IMR-90 (cell line): ENCODE measurements at regions not wholly inside any gene's neighbourhood (a gene's known extent, or its start where the extent isn't known, plus 50 kb on each side); places are given as distances from the start of the nearest gene placed in this dataset.

Experiments used
- ATAC-seq: fragments of 200-7000 bp; cut with Tn5 transposase; 2 replicates; pipeline ENCODE4 v1.9.1; 2020; ENCODE audit warnings: low read depth, mild to moderate bottlenecking, moderate library complexity
- BruUV-seq: library from RNA; stranded (reverse); fragments of 400-500 nt; replicated peaks from 2 replicates; lab custom pipeline; 2021; lab: Mats Ljungman, UMichigan
- CTCF ChIA-PET: fragments of 300-600 bp; formaldehyde crosslinking; extraction: SDS; loops from one replicate; lab custom pipeline; 2021; ENCODE audit warnings: antibody characterized with exemption; lab: Yijun Ruan, JAX
- POLR2A ChIA-PET: fragments of 300-600 bp; sonication (Branson Sonifier 250); formaldehyde crosslinking; loops from one replicate; lab custom pipeline; 2022; ENCODE audit warnings: antibody characterized with exemption; ENCODE audit not compliant: unreplicated experiment; lab: Charles Lee
- DNase-seq: peaks from one replicate; pipeline ENCODE4 v3.0.0; 2013
- H2AFZ ChIP-seq: replicated peaks from 2 replicates; pipeline ENCODE3; 2013; ENCODE audit warnings: low read length, mild to moderate bottlenecking; ENCODE audit not compliant: poor library complexity
- H2AK5ac ChIP-seq: 2 replicates; pipeline ENCODE4 v1.6.1; 2013; ENCODE audit warnings: low read depth, low read length, inconsistent platforms
- H2AK9ac ChIP-seq: replicated peaks from 2 replicates; pipeline ENCODE3; 2013; ENCODE audit warnings: mild to moderate bottlenecking, low read depth, low read length, moderate library complexity; ENCODE audit not compliant: poor library complexity
- H2BK120ac ChIP-seq: 2 replicates; pipeline ENCODE4 v1.6.1; 2013; ENCODE audit warnings: low read depth, low read length, inconsistent platforms
- H2BK15ac ChIP-seq: 3 replicates; pipeline ENCODE4 v1.6.1; 2013; ENCODE audit warnings: low read depth, low read length, inconsistent platforms
- H2BK20ac ChIP-seq: 2 replicates; pipeline ENCODE4 v1.6.1; 2013; ENCODE audit warnings: low read depth, mild to moderate bottlenecking, inconsistent platforms, low read length, moderate library complexity
- H2BK5ac ChIP-seq: 2 replicates; pipeline ENCODE4 v1.6.1; 2013; ENCODE audit warnings: mild to moderate bottlenecking, low read depth, low read length, inconsistent platforms; ENCODE audit not compliant: poor library complexity, severe bottlenecking
- H3K14ac ChIP-seq: replicated peaks from 2 replicates; pipeline ENCODE4 v1.6.1; 2013; ENCODE audit warnings: low read depth, low read length, inconsistent platforms
- H3K18ac ChIP-seq: 2 replicates; pipeline ENCODE4 v1.6.1; 2013; ENCODE audit warnings: low read depth, low read length, control low read depth
- H3K23ac ChIP-seq: 2 replicates; pipeline ENCODE4 v1.6.1; 2013; ENCODE audit warnings: low read depth, low read length, inconsistent platforms
- H3K27ac ChIP-seq: 2 replicates; pipeline ENCODE4 v1.5.1; 2013; ENCODE audit warnings: mild to moderate bottlenecking, control low read depth, low read length; ENCODE audit not compliant: insufficient read depth
- H3K27me3 ChIP-seq: 2 replicates; pipeline ENCODE4 v1.6.1; 2013; ENCODE audit warnings: low read length; ENCODE audit not compliant: control insufficient read depth, insufficient read depth
- H3K36me3 ChIP-seq: 2 replicates; pipeline ENCODE4 v1.6.1; 2013; ENCODE audit warnings: low read length, mixed read lengths; ENCODE audit not compliant: control insufficient read depth, insufficient read depth
- H3K4ac ChIP-seq: 2 replicates; pipeline ENCODE4 v1.6.1; 2013; ENCODE audit warnings: low read depth, low read length, inconsistent platforms
- H3K4me1 ChIP-seq: 2 replicates; pipeline ENCODE4 v1.6.1; 2013; ENCODE audit warnings: low read length, mixed read lengths; ENCODE audit not compliant: control insufficient read depth, insufficient read depth
- H3K4me2 ChIP-seq: 2 replicates; pipeline ENCODE4 v1.6.1; 2013; ENCODE audit warnings: low read depth, mild to moderate bottlenecking, control low read depth, low read length, moderate library complexity
- H3K4me3 ChIP-seq: 2 replicates; pipeline ENCODE4 v1.5.1; 2013; ENCODE audit warnings: low read depth, mild to moderate bottlenecking, control low read depth, low read length, moderate library complexity; ENCODE audit not compliant: insufficient read depth
- H3K56ac ChIP-seq: 2 replicates; pipeline ENCODE4 v1.6.1; 2013; ENCODE audit warnings: low read length, inconsistent platforms; ENCODE audit not compliant: insufficient read depth; ENCODE audit errors: extremely low read depth
- H3K79me1 ChIP-seq, 2 experiments: 2 replicates each; pipeline ENCODE4 v1.6.1; 2013; ENCODE audit warnings: low read length in 2 of 2, inconsistent platforms in 1 of 2, low read depth in 1 of 2
- H3K9ac ChIP-seq: 2 replicates; pipeline ENCODE4 v1.6.1; 2013; ENCODE audit warnings: low read depth, low read length, control low read depth
- H3K9me1 ChIP-seq: 2 replicates; pipeline ENCODE4 v1.6.1; 2013; ENCODE audit warnings: low read length, inconsistent platforms; ENCODE audit not compliant: insufficient read depth
- H3K9me3 ChIP-seq: 2 replicates; pipeline ENCODE4 v1.6.1; 2013; ENCODE audit warnings: low read length; ENCODE audit not compliant: control insufficient read depth, insufficient read depth
- H4K20me1 ChIP-seq: 2 replicates; pipeline ENCODE4 v1.6.1; 2013; ENCODE audit warnings: low read length, inconsistent platforms; ENCODE audit not compliant: insufficient read depth
- H4K5ac ChIP-seq: 2 replicates; pipeline ENCODE4 v1.6.1; 2013; ENCODE audit warnings: mild to moderate bottlenecking, low read depth, low read length, control low read depth
- H4K8ac ChIP-seq, 2 experiments: 2 replicates each; pipeline ENCODE4 v1.6.1; 2013; ENCODE audit warnings: low read depth in 2 of 2, low read length in 2 of 2, control low read depth in 1 of 2, inconsistent platforms in 1 of 2
- H4K91ac ChIP-seq: 2 replicates; pipeline ENCODE4 v1.6.1; 2013; ENCODE audit warnings: low read depth, low read length, inconsistent platforms; ENCODE audit not compliant: insufficient read depth
- CHD1 ChIP-seq: IDR thresholded peaks from 2 replicates; pipeline ENCODE4 v1.6.1; 2012; ENCODE audit warnings: low read depth, low read length, improper control_type of control experiment
- CTCF ChIP-seq: conservative IDR thresholded peaks from 2 replicates; pipeline ENCODE4 v1.5.1; 2012; ENCODE audit warnings: mild to moderate bottlenecking, low read depth, low read length, improper control_type of control experiment
- FOS ChIP-seq: fragments of 150-350 bp; IDR thresholded peaks from 2 replicates; pipeline ENCODE4 v1.6.1; 2016; ENCODE audit warnings: low read depth, low read length
- MAFK ChIP-seq: IDR thresholded peaks from 2 replicates; pipeline ENCODE4 v1.6.1; 2012; ENCODE audit warnings: low read depth, low read length, improper control_type of control experiment
- MAZ ChIP-seq: IDR thresholded peaks from 2 replicates; pipeline ENCODE4 v1.6.1; 2012; ENCODE audit warnings: low read depth, mild to moderate bottlenecking, low read length, improper control_type of control experiment, moderate library complexity, borderline replicate concordance
- MXI1 ChIP-seq: IDR thresholded peaks from 2 replicates; pipeline ENCODE4 v1.6.1; 2012; ENCODE audit warnings: low read depth, mild to moderate bottlenecking, low read length, moderate library complexity, borderline replicate concordance
- NFE2L2 ChIP-seq: fragments of 150-350 bp; IDR thresholded peaks from 2 replicates; pipeline ENCODE4 v1.6.1; 2016; ENCODE audit warnings: low read depth, mild to moderate bottlenecking, low read length
- POLR2A ChIP-seq: IDR thresholded peaks from 2 replicates; pipeline ENCODE4 v1.6.1; 2012; ENCODE audit warnings: mild to moderate bottlenecking, low read depth, low read length
- RAD21 ChIP-seq: IDR thresholded peaks from 2 replicates; pipeline ENCODE4 v1.6.1; 2012; ENCODE audit warnings: low read length, improper control_type of control experiment
- RCOR1 ChIP-seq: IDR thresholded peaks from 2 replicates; pipeline ENCODE4 v1.6.1; 2012; ENCODE audit warnings: mild to moderate bottlenecking, low read length, improper control_type of control experiment; ENCODE audit not compliant: insufficient replicate concordance
- SMC3 ChIP-seq: fragments of 150-350 bp; IDR thresholded peaks from 2 replicates; pipeline ENCODE4 v1.6.1; 2016; ENCODE audit warnings: low read depth, mild to moderate bottlenecking, antibody characterized with exemption, low read length, moderate library complexity
- WGBS, 2 experiments: methylation state at CpG; one replicate each; pipeline versions ENCODE4 v1.1.5 to v1.1.7; 2013; ENCODE audit warnings: missing lambda C conversion rate in 2 of 2; ENCODE audit not compliant: insufficient read length in 1 of 2; ENCODE audit errors: extremely low coverage in 2 of 2; 5-methylcytosine and 5-hydroxymethylcytosine counted together
- dilution Hi-C: fragments of 300-500 bp; cut with HindIII; formaldehyde crosslinking; loops from one replicate; pipeline ENCODE4 v1.14.3; 2018; ENCODE audit warnings: low sequenced_read_pairs; ENCODE audit not compliant: unreplicated experiment
- in situ Hi-C: fragments of 300-500 bp; cut with MboI; formaldehyde crosslinking; loops from 3 replicates; pipeline ENCODE4 v1.14.3; 2019; ENCODE audit warnings: low sequenced_read_pairs, inconsistent platforms, mixed read lengths
- intact Hi-C: fragments of 100-400 bp; cut with micrococcal nuclease; formaldehyde crosslinking; loops from 2 replicates; pipeline ENCODE4 v1.10.0; 2022
- TF ChIP-seq, protein P1 (sequence below): fragments of 150-350 bp; IDR thresholded peaks from 2 replicates; pipeline ENCODE4 v1.6.1; 2016; ENCODE audit warnings: low read depth, mild to moderate bottlenecking, low read length, moderate library complexity, borderline replicate concordance

GRCh38 chr3:153783741-153784480 lies 337.3 kb upstream of the ARHGEF26 start (continued):
- no peak for TF ChIP-seq CTCF

DNA sequence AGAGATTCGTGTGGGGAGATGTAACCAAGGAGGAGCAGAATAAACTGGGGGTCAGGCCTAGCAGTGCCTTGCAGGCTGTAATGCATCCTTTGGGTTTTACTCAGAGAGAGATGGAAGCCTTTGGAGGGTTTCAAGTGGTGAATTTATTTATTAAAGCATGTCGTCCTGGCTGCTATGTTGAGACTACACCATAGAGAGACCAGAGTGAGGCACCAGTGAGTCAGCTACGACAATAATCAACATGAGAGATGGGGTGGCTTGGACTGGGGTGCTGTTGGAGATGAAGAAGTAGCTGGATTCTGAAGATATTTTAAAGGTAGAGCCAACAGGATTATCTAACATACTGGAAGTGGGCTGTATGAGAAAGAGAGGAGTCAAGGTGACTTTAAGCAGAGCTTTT lies 335.3 kb upstream of the ARHGEF26 start:
- in situ Hi-C loops: no loop called here

More for the DNA sequence above, 335.3 kb upstream of the ARHGEF26 start:
- Histone ChIP-seq H3K9me1 (no peaks in the 10 kb centered on the region), H2BK120ac (no peak overlapping the region), H3K4me1 (no peaks in the 10 kb centered on the region), H2BK5ac (no peak overlapping the region), H3K9ac (no peak overlapping the region), H3K56ac (no peak overlapping the region), H3K4me3 (no peak overlapping the region), H2BK15ac (no peak overlapping the region), H3K18ac (no peak overlapping the region), H3K23ac (no peak overlapping the region), H2AK9ac (no peak overlapping the region), H3K4ac (no peak overlapping the region), H3K14ac (no peak overlapping the region), H2BK20ac (no peak overlapping the region), H4K5ac (no peak overlapping the region), H4K8ac (no peak overlapping the region), H3K79me1 (no peaks in the 10 kb centered on the region), H2AK5ac (no peak overlapping the region), H3K36me3 (no peaks in the 10 kb centered on the region), H3K27me3 (no peaks in the 10 kb centered on the region), H2AFZ (no peak overlapping the region), H4K20me1 (no peaks in the 10 kb centered on the region), H3K9me3 (no peaks in the 10 kb centered on the region), H3K27ac (no peak overlapping the region), H3K4me2 (no peak overlapping the region), H4K91ac (no peak overlapping the region)
- intact Hi-C loops: no loop called here
- TF ChIP-seq MAFK (no peak), CHD1 (no peak), RAD21 (no peak), FOS (no peak), NFE2L2 (no peak), MXI1 (no peak), RCOR1 (no peak), POLR2A (no peak), MAZ (no peak), SMC3 (no peak)
- TF ChIP-seq, protein P1, sequence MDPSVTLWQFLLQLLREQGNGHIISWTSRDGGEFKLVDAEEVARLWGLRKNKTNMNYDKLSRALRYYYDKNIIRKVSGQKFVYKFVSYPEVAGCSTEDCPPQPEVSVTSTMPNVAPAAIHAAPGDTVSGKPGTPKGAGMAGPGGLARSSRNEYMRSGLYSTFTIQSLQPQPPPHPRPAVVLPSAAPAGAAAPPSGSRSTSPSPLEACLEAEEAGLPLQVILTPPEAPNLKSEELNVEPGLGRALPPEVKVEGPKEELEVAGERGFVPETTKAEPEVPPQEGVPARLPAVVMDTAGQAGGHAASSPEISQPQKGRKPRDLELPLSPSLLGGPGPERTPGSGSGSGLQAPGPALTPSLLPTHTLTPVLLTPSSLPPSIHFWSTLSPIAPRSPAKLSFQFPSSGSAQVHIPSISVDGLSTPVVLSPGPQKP: no peak
- no peak for ATAC-seq
- ChIA-PET CTCF (no interaction called here), POLR2A (no interaction called here)
- WGBS, 2 experiments: 33% methylated on average over 1 of the region's 3 CpGs; no CpG with 5 or more reads in 1 of the 2 experiments
- no peak for DNase-seq
- no TSS peak for BruUV-seq
- dilution Hi-C loops: no loop called here
